ENCODE measurements at regions not wholly inside any gene's neighbourhood (a gene's known extent, or its start where the extent isn't known, plus 50 kb on each side); places are given as distances from the start of the nearest gene placed in this dataset.

DNA sequence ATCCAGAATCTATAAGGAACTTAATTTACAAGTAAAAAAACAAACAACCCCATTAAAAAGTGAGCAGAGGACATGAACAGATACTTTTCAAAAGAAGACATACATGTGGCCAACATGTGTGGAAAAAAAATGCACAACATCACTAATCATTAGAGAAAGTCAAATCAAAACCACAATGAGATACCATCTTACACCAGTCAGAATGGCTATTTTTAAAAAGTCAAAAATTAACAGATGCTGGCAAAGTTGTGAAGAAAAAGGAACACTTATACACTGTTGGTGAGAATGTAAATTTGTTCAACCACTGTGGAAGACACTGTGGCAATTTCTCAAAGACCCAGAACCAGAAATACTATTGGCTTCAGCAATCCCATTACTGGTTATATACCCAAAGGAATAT lies 830.0 kb upstream of the ALCAM start:
- TF ChIP-seq, protein P1, sequence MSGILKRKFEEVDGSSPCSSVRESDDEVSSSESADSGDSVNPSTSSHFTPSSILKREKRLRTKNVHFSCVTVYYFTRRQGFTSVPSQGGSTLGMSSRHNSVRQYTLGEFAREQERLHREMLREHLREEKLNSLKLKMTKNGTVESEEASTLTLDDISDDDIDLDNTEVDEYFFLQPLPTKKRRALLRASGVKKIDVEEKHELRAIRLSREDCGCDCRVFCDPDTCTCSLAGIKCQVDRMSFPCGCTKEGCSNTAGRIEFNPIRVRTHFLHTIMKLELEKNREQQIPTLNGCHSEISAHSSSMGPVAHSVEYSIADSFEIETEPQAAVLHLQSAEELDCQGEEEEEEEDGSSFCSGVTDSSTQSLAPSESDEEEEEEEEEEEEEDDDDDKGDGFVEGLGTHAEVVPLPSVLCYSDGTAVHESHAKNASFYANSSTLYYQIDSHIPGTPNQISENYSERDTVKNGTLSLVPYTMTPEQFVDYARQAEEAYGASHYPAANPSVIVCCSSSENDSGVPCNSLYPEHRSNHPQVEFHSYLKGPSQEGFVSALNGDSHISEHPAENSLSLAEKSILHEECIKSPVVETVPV (CRISPR knock-in tag; IDR thresholded peaks at IDR 0.05), result no peak
- TF ChIP-seq, protein P2, sequence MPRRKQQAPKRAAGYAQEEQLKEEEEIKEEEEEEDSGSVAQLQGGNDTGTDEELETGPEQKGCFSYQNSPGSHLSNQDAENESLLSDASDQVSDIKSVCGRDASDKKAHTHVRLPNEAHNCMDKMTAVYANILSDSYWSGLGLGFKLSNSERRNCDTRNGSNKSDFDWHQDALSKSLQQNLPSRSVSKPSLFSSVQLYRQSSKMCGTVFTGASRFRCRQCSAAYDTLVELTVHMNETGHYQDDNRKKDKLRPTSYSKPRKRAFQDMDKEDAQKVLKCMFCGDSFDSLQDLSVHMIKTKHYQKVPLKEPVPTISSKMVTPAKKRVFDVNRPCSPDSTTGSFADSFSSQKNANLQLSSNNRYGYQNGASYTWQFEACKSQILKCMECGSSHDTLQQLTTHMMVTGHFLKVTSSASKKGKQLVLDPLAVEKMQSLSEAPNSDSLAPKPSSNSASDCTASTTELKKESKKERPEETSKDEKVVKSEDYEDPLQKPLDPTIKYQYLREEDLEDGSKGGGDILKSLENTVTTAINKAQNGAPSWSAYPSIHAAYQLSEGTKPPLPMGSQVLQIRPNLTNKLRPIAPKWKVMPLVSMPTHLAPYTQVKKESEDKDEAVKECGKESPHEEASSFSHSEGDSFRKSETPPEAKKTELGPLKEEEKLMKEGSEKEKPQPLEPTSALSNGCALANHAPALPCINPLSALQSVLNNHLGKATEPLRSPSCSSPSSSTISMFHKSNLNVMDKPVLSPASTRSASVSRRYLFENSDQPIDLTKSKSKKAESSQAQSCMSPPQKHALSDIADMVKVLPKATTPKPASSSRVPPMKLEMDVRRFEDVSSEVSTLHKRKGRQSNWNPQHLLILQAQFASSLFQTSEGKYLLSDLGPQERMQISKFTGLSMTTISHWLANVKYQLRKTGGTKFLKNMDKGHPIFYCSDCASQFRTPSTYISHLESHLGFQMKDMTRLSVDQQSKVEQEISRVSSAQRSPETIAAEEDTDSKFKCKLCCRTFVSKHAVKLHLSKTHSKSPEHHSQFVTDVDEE (CRISPR knock-in tag; IDR thresholded peaks at IDR 0.05), result no peak
- TF ChIP-seq OSR1 (CRISPR knock-in tag; IDR thresholded peaks at IDR 0.05), result no peak
- no peak for TF ChIP-seq ZFP3 (CRISPR knock-in tag; IDR thresholded peaks at IDR 0.05)
- TF ChIP-seq ZNF70 (CRISPR knock-in tag; IDR thresholded peaks at IDR 0.05), result no peak
- TF ChIP-seq ARNTL (CRISPR knock-in tag; IDR thresholded peaks at IDR 0.05; ENCODE audit: borderline replicate concordance, low read depth), result no peak
- TF ChIP-seq ESRRG (CRISPR knock-in tag; IDR thresholded peaks at IDR 0.05), result no peak
- no peak for TF ChIP-seq ZNF565 (CRISPR knock-in tag; conservative IDR thresholded peaks at IDR 0.05; ENCODE audit: low read depth)
- TF ChIP-seq, protein P3, sequence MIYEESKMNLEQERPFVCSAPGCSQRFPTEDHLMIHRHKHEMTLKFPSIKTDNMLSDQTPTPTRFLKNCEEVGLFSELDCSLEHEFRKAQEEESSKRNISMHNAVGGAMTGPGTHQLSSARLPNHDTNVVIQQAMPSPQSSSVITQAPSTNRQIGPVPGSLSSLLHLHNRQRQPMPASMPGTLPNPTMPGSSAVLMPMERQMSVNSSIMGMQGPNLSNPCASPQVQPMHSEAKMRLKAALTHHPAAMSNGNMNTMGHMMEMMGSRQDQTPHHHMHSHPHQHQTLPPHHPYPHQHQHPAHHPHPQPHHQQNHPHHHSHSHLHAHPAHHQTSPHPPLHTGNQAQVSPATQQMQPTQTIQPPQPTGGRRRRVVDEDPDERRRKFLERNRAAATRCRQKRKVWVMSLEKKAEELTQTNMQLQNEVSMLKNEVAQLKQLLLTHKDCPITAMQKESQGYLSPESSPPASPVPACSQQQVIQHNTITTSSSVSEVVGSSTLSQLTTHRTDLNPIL (CRISPR knock-in tag; IDR thresholded peaks at IDR 0.05; ENCODE audit: low read depth), result no peak
- TF ChIP-seq, protein P4, sequence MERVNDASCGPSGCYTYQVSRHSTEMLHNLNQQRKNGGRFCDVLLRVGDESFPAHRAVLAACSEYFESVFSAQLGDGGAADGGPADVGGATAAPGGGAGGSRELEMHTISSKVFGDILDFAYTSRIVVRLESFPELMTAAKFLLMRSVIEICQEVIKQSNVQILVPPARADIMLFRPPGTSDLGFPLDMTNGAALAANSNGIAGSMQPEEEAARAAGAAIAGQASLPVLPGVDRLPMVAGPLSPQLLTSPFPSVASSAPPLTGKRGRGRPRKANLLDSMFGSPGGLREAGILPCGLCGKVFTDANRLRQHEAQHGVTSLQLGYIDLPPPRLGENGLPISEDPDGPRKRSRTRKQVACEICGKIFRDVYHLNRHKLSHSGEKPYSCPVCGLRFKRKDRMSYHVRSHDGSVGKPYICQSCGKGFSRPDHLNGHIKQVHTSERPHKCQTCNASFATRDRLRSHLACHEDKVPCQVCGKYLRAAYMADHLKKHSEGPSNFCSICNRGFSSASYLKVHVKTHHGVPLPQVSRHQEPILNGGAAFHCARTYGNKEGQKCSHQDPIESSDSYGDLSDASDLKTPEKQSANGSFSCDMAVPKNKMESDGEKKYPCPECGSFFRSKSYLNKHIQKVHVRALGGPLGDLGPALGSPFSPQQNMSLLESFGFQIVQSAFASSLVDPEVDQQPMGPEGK (CRISPR knock-in tag; IDR thresholded peaks at IDR 0.05; ENCODE audit: borderline replicate concordance), result no peak
- no peak for TF ChIP-seq RARB (CRISPR knock-in tag; IDR thresholded peaks at IDR 0.05)
- TF ChIP-seq BACH2 (CRISPR knock-in tag; IDR thresholded peaks at IDR 0.05; ENCODE audit: borderline replicate concordance), result no peak
- no peak for TF ChIP-seq ZC3H10 (CRISPR knock-in tag; IDR thresholded peaks at IDR 0.05)
- no peak for TF ChIP-seq GLIS3 (CRISPR knock-in tag; IDR thresholded peaks at IDR 0.05)
